ENCODE measurements at regions not wholly inside any gene's neighbourhood (a gene's known extent, or its start where the extent isn't known, plus 50 kb on each side); places are given as distances from the start of the nearest gene placed in this dataset.

DNA sequence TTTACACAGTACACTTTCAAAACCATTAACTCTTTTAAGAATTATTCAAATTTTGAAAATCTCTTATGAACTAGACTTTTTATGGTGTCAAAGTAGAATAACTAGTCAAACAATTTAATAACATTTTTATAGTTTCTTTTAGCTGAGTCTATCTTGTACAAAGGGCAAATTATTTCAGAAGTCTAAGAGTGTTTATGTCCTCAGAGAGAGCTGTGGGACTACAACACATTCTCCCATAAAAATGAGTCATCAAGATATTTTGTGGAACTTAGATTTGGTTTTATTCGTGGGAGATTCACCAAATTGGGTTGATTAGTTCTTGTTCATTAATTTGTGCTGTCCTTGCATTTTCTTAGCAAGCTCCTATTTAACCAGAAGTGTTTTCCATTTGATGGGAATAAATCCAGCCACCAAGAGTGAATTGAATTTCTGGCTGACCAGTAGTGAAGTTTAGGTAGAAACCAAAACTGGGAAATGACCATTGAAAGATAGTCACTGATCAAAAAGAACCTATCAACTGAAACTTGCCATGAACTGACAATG lies 291.0 kb downstream of the DLEU7 start:
- TF ChIP-seq ESRRG (CRISPR knock-in tag; IDR thresholded peaks at IDR 0.05) (no peak), ZNF70 (CRISPR knock-in tag; IDR thresholded peaks at IDR 0.05) (no peak), ZFP30 (CRISPR knock-in tag; IDR thresholded peaks at IDR 0.05) (no peak), OSR1 (CRISPR knock-in tag; IDR thresholded peaks at IDR 0.05) (no peak), GLIS3 (CRISPR knock-in tag; IDR thresholded peaks at IDR 0.05) (no peak), PPARA (CRISPR knock-in tag; IDR thresholded peaks at IDR 0.05; ENCODE audit: borderline replicate concordance) (no peak), ZNF8 (CRISPR knock-in tag; IDR thresholded peaks at IDR 0.05) (no peak), BACH2 (CRISPR knock-in tag; IDR thresholded peaks at IDR 0.05; ENCODE audit: borderline replicate concordance) (no peak), ZFP3 (CRISPR knock-in tag; IDR thresholded peaks at IDR 0.05) (no peak)
- TF ChIP-seq, protein P1, sequence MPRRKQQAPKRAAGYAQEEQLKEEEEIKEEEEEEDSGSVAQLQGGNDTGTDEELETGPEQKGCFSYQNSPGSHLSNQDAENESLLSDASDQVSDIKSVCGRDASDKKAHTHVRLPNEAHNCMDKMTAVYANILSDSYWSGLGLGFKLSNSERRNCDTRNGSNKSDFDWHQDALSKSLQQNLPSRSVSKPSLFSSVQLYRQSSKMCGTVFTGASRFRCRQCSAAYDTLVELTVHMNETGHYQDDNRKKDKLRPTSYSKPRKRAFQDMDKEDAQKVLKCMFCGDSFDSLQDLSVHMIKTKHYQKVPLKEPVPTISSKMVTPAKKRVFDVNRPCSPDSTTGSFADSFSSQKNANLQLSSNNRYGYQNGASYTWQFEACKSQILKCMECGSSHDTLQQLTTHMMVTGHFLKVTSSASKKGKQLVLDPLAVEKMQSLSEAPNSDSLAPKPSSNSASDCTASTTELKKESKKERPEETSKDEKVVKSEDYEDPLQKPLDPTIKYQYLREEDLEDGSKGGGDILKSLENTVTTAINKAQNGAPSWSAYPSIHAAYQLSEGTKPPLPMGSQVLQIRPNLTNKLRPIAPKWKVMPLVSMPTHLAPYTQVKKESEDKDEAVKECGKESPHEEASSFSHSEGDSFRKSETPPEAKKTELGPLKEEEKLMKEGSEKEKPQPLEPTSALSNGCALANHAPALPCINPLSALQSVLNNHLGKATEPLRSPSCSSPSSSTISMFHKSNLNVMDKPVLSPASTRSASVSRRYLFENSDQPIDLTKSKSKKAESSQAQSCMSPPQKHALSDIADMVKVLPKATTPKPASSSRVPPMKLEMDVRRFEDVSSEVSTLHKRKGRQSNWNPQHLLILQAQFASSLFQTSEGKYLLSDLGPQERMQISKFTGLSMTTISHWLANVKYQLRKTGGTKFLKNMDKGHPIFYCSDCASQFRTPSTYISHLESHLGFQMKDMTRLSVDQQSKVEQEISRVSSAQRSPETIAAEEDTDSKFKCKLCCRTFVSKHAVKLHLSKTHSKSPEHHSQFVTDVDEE (CRISPR knock-in tag; IDR thresholded peaks at IDR 0.05), result no peak
- TF ChIP-seq, protein P2, sequence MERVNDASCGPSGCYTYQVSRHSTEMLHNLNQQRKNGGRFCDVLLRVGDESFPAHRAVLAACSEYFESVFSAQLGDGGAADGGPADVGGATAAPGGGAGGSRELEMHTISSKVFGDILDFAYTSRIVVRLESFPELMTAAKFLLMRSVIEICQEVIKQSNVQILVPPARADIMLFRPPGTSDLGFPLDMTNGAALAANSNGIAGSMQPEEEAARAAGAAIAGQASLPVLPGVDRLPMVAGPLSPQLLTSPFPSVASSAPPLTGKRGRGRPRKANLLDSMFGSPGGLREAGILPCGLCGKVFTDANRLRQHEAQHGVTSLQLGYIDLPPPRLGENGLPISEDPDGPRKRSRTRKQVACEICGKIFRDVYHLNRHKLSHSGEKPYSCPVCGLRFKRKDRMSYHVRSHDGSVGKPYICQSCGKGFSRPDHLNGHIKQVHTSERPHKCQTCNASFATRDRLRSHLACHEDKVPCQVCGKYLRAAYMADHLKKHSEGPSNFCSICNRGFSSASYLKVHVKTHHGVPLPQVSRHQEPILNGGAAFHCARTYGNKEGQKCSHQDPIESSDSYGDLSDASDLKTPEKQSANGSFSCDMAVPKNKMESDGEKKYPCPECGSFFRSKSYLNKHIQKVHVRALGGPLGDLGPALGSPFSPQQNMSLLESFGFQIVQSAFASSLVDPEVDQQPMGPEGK (CRISPR knock-in tag; IDR thresholded peaks at IDR 0.05; ENCODE audit: borderline replicate concordance), result no peak
- TF ChIP-seq, protein P3, sequence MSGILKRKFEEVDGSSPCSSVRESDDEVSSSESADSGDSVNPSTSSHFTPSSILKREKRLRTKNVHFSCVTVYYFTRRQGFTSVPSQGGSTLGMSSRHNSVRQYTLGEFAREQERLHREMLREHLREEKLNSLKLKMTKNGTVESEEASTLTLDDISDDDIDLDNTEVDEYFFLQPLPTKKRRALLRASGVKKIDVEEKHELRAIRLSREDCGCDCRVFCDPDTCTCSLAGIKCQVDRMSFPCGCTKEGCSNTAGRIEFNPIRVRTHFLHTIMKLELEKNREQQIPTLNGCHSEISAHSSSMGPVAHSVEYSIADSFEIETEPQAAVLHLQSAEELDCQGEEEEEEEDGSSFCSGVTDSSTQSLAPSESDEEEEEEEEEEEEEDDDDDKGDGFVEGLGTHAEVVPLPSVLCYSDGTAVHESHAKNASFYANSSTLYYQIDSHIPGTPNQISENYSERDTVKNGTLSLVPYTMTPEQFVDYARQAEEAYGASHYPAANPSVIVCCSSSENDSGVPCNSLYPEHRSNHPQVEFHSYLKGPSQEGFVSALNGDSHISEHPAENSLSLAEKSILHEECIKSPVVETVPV (CRISPR knock-in tag; IDR thresholded peaks at IDR 0.05), result no peak

Measured in SK-N-SH treated with all-trans-retinoic acid at 6 μM for 48 hours (cell line).